Testis (tissue), 2 donors: ENCODE measurements at regions not wholly inside any gene's neighbourhood (a gene's known extent, or its start where the extent isn't known, plus 50 kb on each side); places are given as distances from the start of the nearest gene placed in this dataset.

Experiments
- POLR2A ChIP-seq: fragments of 450-650 bp; IDR thresholded peaks from one replicate; pipeline ENCODE4 v1.6.1; 2017; ENCODE audit warnings: antibody characterized with exemption, mild to moderate bottlenecking, moderate library complexity
- TF ChIP-seq, protein P1 (sequence below), 3 experiments: fragments of 450-650 bp in 2 of 3; fragments of 200-600 bp in 1 of 3; sonication (generic) in 1 of 3; IDR thresholded peaks; one replicate each; pipeline ENCODE4 v1.5.1; 2016 to 2019; ENCODE audit warnings: antibody characterized with exemption in 3 of 3, mild to moderate bottlenecking in 2 of 3, moderate library complexity in 1 of 3

- TF ChIP-seq, protein P1, sequence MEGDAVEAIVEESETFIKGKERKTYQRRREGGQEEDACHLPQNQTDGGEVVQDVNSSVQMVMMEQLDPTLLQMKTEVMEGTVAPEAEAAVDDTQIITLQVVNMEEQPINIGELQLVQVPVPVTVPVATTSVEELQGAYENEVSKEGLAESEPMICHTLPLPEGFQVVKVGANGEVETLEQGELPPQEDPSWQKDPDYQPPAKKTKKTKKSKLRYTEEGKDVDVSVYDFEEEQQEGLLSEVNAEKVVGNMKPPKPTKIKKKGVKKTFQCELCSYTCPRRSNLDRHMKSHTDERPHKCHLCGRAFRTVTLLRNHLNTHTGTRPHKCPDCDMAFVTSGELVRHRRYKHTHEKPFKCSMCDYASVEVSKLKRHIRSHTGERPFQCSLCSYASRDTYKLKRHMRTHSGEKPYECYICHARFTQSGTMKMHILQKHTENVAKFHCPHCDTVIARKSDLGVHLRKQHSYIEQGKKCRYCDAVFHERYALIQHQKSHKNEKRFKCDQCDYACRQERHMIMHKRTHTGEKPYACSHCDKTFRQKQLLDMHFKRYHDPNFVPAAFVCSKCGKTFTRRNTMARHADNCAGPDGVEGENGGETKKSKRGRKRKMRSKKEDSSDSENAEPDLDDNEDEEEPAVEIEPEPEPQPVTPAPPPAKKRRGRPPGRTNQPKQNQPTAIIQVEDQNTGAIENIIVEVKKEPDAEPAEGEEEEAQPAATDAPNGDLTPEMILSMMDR (IDR thresholded peaks at IDR 0.05) = no peak
- TF ChIP-seq POLR2A = no peak
These were observed 1333.3 kb upstream of the SLC39A10 start for GRCh38 chr2:194323740-194324139.
